DMS53 treated with DMSO at 0.1 percent for 48 hours (cell line): ENCODE measurements at regions not wholly inside any gene's neighbourhood (a gene's known extent, or its start where the extent isn't known, plus 50 kb on each side); places are given as distances from the start of the nearest gene placed in this dataset.

Source experiments
- DNase-seq: peaks from one replicate; lab custom pipeline; 2025; ENCODE audit not compliant: unreplicated experiment; lab: John Stamatoyannopoulos, UW

GRCh38 chr3:82773207-82773606 is 1011.8 kb upstream of the GBE1 start:
- DNase-seq: no peak

GRCh38 chr3:82764521-82764920 is 1003.1 kb upstream of the GBE1 start:
- no peak for DNase-seq

GRCh38 chr3:82761858-82762257 is 1000.4 kb upstream of the GBE1 start:
- DNase-seq: no peak

- DNase-seq: no peak
These were observed 984.1 kb upstream of the GBE1 start for GRCh38 chr3:82745544-82745943.

- DNase-seq: no peak
These were observed 981.8 kb upstream of the GBE1 start for GRCh38 chr3:82743196-82743595.

- no peak for DNase-seq
These were observed 979.9 kb upstream of the GBE1 start for GRCh38 chr3:82741346-82741745.

- DNase-seq: no peak
These were observed 977.9 kb upstream of the GBE1 start for GRCh38 chr3:82739390-82739789.

- no peak for DNase-seq
These were observed 975.3 kb upstream of the GBE1 start for GRCh38 chr3:82736696-82737277.

GRCh38 chr3:82715091-82715856 is 953.8 kb upstream of the GBE1 start:
- DNase-seq: no peak

GRCh38 chr3:82707035-82707434 is 945.6 kb upstream of the GBE1 start:
- DNase-seq: no peak

- DNase-seq: no peak
These were observed 924.3 kb upstream of the GBE1 start for GRCh38 chr3:82685761-82686160.

GRCh38 chr3:82676356-82677026 is 915.0 kb upstream of the GBE1 start:
- DNase-seq: no peak

- no peak for DNase-seq
These were observed 911.5 kb upstream of the GBE1 start for GRCh38 chr3:82672966-82673365.

GRCh38 chr3:82671466-82671865 is 910.0 kb upstream of the GBE1 start:
- no peak for DNase-seq

GRCh38 chr3:82654708-82655107 is 893.3 kb upstream of the GBE1 start:
- no peak for DNase-seq

GRCh38 chr3:82643948-82644347 is 882.5 kb upstream of the GBE1 start:
- no peak for DNase-seq

GRCh38 chr3:82641701-82642100 is 880.3 kb upstream of the GBE1 start:
- no peak for DNase-seq

GRCh38 chr3:82640254-82640653 is 878.8 kb upstream of the GBE1 start:
- DNase-seq: no peak

GRCh38 chr3:82637574-82637973 is 876.1 kb upstream of the GBE1 start:
- DNase-seq: no peak

GRCh38 chr3:82636177-82636576 is 874.7 kb upstream of the GBE1 start:
- peak; percentile 15 for DNase-seq

GRCh38 chr3:82633319-82633718 is 871.9 kb upstream of the GBE1 start:
- DNase-seq: no peak

GRCh38 chr3:82629937-82630336 is 868.5 kb upstream of the GBE1 start:
- no peak for DNase-seq
